ENCODE measurements at regions not wholly inside any gene's neighbourhood (a gene's known extent, or its start where the extent isn't known, plus 50 kb on each side); places are given as distances from the start of the nearest gene placed in this dataset.
"Not testable (repeated sequence)": the region's sequence is repeated elsewhere in the genome, so short reads cannot be mapped to it uniquely, and the experiment has no call there.

GRCh38 chr7:29654340-29654739 is 90.7 kb downstream of the PRR15 start:
- not testable (repeated sequence) for TF ChIP-seq CTCF (IDR thresholded peaks at IDR 0.05); EZH2 (IDR thresholded peaks at IDR 0.05; ENCODE audit: borderline replicate concordance, insufficient read depth, low read depth, low read length, poor library complexity, severe bottlenecking)
